ENCODE measurements at regions not wholly inside any gene's neighbourhood (a gene's known extent, or its start where the extent isn't known, plus 50 kb on each side); places are given as distances from the start of the nearest gene placed in this dataset.
"Not testable (repeated sequence)": the region's sequence is repeated elsewhere in the genome, so short reads cannot be mapped to it uniquely, and the experiment has no call there.

DNA sequence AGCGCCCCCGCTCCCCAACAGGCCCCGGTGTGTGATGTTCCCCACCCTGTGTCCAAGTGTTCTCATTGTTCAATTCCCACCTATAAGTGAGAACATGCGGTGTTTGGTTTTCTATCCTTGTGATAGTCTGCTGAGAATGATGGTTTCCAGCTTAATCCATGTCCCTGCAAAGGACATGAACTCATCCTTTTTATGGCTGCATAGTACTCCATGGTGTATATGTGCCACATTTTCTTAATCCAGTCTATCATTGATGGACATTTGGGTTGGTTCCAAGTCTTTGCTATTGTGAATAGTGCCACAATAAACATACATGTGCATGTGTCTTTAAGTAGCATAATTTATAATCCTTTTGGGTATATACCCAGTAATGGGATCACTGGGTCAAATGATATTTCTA is 59.8 kb upstream of the ADPGK start:
- H3K4me3 Mint-ChIP-seq; H3K9me3 Mint-ChIP-seq; H3K27ac Mint-ChIP-seq; CTCF ChIA-PET; H3K4me1 Mint-ChIP-seq; POLR2A ChIA-PET; H3K36me3 Mint-ChIP-seq (ENCODE audit: low read depth); DNase-seq: not testable (repeated sequence)
- H3K27me3 Mint-ChIP-seq: peaks cover 23% of the 10 kb centered on the region

DNA sequence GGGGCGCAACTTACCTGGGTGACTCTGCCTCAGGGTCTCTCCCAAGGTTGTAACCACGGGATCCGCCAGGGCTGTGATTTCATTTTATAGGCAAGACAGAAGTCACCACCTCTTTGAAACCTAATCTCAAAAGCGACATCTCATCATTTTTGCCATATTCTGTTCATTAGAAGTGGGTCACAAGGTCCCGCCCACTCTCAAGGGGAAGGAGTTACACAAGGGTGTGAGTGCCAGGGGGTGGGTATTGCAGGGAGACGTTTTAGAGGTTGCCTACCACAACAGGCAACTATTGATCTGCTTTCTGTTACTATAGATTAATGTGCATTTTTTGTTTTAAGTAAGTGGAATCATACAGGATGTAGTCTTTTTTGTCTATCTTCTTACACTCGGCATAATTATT is 56.6 kb upstream of the ADPGK start:
- no peak for DNase-seq
- H3K4me3 Mint-ChIP-seq: no peak overlapping the region
- no peaks in the 10 kb centered on the region for H3K9me3 Mint-ChIP-seq
- H3K4me1 Mint-ChIP-seq: peaks cover 9% of the 10 kb centered on the region
- POLR2A ChIA-PET: no interaction called here
- CTCF ChIA-PET: no interaction called here
- H3K27ac Mint-ChIP-seq: no peak overlapping the region
- H3K27me3 Mint-ChIP-seq: peaks cover 19% of the 10 kb centered on the region
- peaks cover 5% of the 10 kb centered on the region for H3K36me3 Mint-ChIP-seq (ENCODE audit: low read depth)

DNA sequence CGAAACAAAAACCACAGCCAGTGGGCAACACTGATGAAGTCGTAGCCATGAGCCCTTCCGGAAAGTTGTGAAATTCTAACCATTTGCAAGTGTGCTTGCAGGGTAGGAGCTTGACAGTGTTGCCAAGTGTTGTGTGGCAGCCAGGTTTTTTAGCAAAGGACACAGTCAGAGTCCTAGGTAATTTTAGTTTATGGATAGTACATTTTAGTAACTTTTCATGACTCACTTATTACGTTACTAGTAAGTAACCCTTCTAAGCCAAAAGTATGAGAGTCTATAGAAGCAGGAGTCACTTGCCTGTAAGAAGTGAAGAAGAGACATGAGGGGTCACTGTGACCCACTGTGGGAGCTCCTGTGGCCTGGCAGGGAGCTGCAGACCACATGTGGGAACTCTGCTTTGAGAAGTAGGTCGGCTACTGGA is 54.8 kb upstream of the ADPGK start:
- POLR2A ChIA-PET: no interaction called here
- Mint-ChIP-seq H3K36me3 (ENCODE audit: low read depth) (no peaks in the 10 kb centered on the region), H3K27me3 (peaks cover 19% of the 10 kb centered on the region), H3K9me3 (no peaks in the 10 kb centered on the region), H3K4me3 (no peak overlapping the region), H3K27ac (no peak overlapping the region), H3K4me1 (peaks cover 2% of the 10 kb centered on the region)
- DNase-seq: no peak
- CTCF ChIA-PET: no interaction called here

DNA sequence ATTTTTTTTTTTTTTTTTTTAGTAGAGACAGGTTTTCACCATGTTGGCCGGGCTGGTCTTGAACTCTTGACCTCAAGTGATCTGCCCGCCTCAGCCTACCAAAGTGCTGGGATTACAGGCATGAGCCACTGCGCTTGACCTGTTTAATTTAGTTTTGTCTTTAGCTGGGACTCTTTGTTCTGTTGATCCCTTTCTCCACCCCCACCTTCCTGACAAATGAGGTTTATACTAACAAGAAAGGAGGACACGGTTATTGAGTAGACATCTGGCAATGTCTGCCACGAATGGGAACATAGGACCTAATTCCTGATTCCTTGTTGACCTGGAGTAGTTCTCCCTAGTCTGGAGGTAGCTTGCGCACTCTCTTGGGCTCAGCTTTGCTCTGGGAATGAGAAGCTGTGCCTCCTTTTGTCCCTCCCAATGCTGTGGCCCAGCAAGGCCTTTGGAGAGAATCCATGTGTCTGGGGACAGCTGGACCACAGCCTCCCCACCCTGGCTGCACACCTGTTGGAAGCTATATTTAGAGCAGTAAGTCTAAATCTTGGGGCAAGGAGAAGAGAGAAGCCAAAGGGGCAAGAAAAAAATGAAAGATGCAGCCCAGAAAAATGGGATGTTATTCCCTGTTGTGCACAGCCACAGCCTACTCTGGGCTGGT is 53.2 kb upstream of the ADPGK start:
- no peak overlapping the region for H3K27ac Mint-ChIP-seq
- H3K9me3 Mint-ChIP-seq: no peaks in the 10 kb centered on the region
- H3K4me1 Mint-ChIP-seq: peaks cover 2% of the 10 kb centered on the region
- ChIA-PET POLR2A (no interaction called here), CTCF (no interaction called here)
- H3K27me3 Mint-ChIP-seq: peaks cover 21% of the 10 kb centered on the region
- H3K4me3 Mint-ChIP-seq: no peak overlapping the region
- no peaks in the 10 kb centered on the region for H3K36me3 Mint-ChIP-seq (ENCODE audit: low read depth)
- no peak for DNase-seq

DNA sequence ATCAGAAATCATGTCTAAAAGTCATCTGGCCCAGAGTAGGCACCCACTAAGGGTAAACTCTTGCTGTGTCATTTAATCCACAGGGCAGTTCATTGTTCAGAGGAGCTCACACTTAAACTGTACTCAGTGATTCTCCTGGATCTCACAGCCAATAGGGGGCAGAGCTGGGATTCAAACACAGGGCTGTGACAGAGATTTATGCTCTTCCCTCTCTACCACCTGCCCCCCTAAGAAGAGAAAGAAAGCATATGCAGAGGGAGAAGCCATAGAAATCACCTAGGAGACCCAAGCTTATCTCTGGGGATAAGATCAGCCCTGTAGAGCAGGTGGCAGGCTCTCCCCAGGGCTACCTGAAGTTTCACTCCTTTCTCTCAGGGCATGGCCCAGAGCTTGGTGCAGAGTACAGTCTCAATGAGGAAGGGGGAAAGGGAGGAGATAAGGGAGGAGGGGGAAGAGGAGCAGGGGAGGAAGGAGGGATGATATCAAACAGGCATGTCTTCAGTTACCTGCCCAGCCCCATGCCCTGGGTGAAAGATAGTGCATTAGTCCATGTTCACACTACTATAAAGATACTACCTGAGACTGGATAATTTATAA is 51.8 kb upstream of the ADPGK start:
- no peak overlapping the region for H3K4me3 Mint-ChIP-seq
- H3K4me1 Mint-ChIP-seq: peaks cover 2% of the 10 kb centered on the region
- no peaks in the 10 kb centered on the region for H3K9me3 Mint-ChIP-seq
- ChIA-PET POLR2A (no interaction called here), CTCF (no interaction called here)
- H3K27me3 Mint-ChIP-seq: peaks cover 27% of the 10 kb centered on the region
- no peaks in the 10 kb centered on the region for H3K36me3 Mint-ChIP-seq (ENCODE audit: low read depth)
- H3K27ac Mint-ChIP-seq: no peak overlapping the region
- DNase-seq: no peak

DNA sequence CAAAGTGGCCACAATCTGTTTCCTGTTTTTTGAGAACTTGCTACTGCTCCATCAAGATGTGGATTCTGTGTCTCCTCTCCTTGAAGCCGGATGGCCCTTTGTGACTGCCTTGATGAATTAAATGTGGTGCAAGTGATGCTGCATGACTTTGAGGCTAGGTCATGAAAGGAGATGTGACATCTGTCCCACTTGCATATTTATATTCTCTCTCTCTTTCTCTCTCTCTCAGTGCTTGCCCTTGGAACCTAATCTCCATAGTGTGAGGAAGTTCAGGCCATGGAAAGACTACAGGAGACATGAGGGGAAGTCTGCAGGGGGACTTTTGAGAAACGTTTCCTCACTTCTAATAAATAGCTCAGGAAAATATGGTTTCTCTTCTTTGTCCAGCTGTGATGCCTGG is 50.0 kb upstream of the ADPGK start:
- ChIA-PET CTCF (no interaction called here), POLR2A (no interaction called here)
- DNase-seq: no peak
- Mint-ChIP-seq H3K36me3 (ENCODE audit: low read depth) (no peaks in the 10 kb centered on the region), H3K27me3 (peaks cover 34% of the 10 kb centered on the region), H3K4me1 (peaks cover 2% of the 10 kb centered on the region), H3K27ac (no peak overlapping the region), H3K4me3 (no peak overlapping the region), H3K9me3 (no peaks in the 10 kb centered on the region)
